UCSD-AML1 (cell line): ENCODE measurements at regions not wholly inside any gene's neighbourhood (a gene's known extent, or its start where the extent isn't known, plus 50 kb on each side); places are given as distances from the start of the nearest gene placed in this dataset.

ENCODE experiments used
- DNase-seq: peaks from one replicate; lab custom pipeline; 2025; ENCODE audit not compliant: unreplicated experiment; lab: John Stamatoyannopoulos, UW

DNA sequence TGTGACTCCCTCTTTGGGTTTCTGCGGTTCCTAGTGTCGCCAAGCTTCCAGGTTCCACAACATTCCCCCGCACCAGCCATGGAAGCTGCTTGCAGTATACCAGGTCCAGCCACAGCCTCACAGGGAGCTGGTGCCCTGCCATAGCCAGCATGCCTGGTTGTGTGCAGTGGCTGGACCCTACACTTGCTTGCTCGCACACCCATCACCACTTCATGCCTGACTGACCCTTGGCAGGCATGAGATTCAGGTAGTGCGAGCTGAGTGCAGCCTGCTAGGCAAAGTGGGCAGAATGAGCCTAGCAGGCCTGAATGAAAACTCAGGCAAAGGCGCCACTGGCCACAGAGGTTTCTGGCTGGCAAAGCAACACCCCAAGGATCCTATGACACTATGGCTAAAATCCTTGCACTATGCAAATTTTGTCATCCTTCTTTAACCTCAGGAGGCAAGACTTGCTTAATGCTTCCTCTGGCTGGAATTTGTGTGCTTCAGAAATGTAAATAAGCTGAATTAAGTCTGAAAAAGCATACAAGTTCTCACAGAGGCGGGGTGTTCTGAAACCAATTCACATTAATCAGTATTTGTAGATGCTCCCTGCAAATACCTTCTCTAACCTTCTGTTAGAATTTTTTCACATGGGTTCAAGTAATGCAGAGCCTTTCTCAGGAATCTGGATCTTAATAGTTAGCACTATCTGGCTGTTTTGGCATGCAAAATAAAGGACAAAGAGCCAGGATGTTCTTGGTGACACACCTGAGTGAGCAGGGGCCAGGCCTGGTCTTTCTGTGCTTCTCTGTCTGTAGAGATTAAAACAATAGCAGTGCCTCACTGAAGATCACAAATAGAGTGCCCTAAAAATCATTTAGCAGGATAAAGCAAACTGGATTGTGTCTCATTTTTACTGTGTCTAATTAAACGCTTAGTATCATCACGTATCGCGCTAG, 256.9 kb downstream of the GPATCH2 start:
- no peak for DNase-seq

DNA sequence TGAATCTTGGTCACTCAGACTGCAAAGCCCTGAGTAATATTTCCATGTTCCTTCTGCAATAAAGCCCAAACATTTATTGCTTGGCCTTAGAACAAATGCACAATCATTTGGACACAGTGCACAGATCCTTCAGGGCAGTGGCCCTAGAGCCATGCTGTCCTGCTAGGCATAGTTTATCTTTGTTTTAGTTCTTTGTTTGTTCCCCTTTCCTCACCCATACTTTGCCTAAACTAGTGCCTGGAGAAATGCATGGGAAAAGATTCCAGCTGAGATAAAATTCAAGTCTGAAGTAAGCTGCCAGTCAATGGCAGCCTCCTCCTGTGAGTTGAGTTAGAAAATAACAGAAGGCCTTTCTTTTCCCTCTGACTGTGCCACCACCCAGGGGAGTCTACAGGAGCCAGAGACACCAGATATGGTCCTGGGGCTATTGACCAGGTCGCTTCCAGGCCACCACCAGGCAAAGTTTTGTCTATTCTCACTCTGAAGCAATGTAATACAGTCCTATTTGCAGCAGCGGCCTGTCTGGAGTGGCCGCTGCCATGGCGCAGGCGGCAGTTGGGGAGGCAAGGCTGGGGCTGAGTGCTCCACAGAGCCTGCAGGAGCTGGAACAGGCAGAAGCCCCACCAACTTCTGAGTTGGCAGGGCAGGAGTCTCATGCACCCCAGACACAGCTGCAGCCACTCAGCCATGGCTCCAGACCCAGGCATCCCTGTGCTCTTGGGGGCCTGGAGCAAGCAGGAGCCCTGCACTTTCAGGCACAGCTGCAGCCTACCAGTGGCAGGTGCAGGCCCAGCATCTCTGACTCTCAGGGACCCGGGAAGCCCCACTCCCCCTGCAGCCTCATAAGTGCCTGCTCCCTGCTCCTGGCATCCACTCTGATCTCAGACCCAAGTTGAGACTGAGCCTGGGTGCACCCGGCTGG, 258.6 kb downstream of the GPATCH2 start:
- DNase-seq = no peak

DNA sequence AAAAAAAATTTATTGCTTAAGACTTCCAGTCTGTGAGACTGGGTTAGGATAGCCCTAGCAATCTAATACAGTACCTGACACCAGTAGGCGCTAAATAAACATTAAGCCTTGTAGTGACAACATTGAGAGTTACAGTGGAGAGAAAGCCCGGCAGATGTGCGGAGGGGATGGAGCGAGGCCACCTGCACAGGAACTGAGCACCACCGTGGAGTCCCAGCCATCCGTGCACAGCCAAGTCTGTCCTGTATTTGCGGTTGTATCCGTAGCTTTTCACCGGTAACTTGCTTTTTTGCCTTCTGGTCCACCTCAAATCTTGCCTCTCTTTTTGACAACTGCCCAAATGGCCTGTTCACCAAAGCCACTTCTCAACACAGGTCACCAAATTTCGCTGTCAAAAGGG, 260.1 kb downstream of the GPATCH2 start:
- no peak for DNase-seq

DNA sequence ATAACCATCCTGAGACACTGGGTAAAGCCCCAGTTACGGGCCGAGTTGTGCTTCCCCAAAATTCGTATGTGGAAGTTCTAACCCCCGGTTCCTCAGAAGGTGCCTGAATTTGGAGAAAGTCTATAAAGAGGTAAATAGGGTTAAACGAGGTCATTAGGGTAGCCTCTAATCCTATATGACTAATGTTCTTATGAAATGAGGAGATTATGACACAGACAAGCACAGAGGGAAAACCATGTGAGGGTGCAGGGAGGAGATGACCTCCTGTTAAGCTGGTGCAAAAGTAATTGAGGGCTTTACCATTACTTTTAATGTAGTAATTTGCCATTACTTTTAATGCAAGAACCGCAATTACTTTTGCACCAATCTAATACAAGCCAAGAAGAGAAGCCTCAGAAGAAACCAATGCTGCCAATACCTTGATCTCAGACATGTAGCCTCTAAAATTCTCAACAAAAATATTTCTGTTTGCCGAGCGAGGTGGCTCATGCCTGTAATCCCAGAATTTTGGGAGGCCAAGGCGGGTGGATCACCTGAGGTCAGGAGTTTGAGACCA, 260.8 kb downstream of the GPATCH2 start:
- no peak for DNase-seq

- DNase-seq = no peak
Measured at GRCh38 chr1:217369271-217369981, 261.5 kb downstream of the GPATCH2 start.

GRCh38 chr1:217364220-217364619, 266.7 kb downstream of the GPATCH2 start:
- no peak for DNase-seq

- no peak for DNase-seq
Measured at GRCh38 chr1:217363319-217363718, 267.6 kb downstream of the GPATCH2 start.

- no peak for DNase-seq
Measured at GRCh38 chr1:217360510-217360909, 270.4 kb downstream of the GPATCH2 start.

DNA sequence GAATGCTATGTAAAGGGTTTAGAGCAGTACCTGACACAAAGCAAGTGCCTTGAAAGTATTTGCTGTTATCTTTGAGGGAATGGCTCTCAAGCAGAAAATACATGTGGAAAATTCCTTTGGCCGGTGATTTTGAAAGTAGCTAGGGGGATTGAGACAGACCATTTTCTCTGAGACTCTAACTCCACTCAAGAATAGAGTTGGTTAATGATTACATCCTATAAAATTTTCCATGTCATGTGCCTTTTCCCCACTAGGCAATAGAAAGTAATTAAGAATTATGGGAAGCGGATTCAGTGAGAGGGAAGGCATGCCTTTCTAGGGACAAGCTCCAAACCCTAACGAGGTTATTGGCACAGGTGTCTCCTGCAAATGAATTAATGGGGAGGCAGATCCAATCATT, 276.0 kb downstream of the GPATCH2 start:
- DNase-seq = no peak

GRCh38 chr1:217348960-217349664, 281.8 kb downstream of the GPATCH2 start:
- no peak for DNase-seq

GRCh38 chr1:217344712-217345111, 286.2 kb downstream of the GPATCH2 start:
- no peak for DNase-seq

GRCh38 chr1:217343907-217344306, 287.0 kb downstream of the GPATCH2 start:
- no peak for DNase-seq

GRCh38 chr1:217342105-217342504, 288.8 kb downstream of the GPATCH2 start:
- no peak for DNase-seq

DNA sequence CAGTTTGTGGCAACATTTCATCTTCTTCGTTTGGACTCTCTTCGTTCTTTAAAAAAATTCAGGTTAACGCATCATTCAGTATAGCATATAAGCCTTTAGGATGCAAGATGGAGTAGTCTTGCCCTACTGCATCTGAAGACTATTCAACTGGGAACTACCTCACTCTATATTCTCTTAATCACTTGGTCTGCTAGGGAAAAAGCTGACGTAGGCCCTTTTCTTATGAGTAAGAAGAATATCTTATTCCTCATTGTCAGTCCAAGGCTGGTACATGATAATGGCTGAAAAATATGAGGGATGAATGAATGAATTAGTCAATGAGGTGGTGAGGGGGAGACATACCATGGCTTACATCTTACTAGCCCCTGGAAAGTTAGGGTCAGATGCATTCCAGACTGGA, 294.2 kb downstream of the GPATCH2 start:
- no peak for DNase-seq

GRCh38 chr1:217333939-217334338, 297.0 kb downstream of the GPATCH2 start:
- DNase-seq = peak; percentile 9

DNA sequence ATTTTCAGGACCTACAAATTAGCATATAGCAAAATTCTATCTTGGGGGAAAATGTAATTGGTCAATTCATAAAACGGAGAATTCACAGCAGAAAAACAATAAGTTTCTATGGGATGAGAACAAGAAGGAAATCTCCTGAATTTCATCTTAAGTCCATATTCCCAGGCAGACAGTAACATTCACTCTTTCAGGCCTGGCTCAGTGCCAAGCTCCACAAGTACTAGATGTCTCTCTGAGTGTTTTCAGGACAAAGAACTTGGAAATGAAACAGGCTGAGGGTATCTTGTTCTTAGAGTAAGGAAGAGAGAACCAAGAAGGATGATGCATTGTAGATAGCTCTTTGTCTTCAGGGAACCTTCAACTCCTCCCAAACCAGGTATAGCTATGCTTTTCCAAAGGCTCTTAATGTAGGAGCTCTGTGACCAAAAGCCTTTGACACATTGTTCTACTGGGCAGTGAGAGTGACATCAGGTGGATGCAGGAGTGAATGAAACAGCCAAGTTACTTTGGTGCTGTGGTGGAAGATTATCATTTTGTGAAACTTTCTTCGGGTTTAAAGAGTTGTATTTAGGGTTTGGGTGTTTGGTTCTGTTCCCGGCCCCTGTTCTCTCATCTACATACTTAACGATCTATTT, 298.3 kb downstream of the GPATCH2 start:
- DNase-seq = no peak

GRCh38 chr1:217331698-217332097, 299.2 kb downstream of the GPATCH2 start:
- DNase-seq = no peak

GRCh38 chr1:217327901-217328300, 303.0 kb downstream of the GPATCH2 start:
- no peak for DNase-seq

GRCh38 chr1:217322834-217323233, 308.1 kb downstream of the GPATCH2 start:
- no peak for DNase-seq

DNA sequence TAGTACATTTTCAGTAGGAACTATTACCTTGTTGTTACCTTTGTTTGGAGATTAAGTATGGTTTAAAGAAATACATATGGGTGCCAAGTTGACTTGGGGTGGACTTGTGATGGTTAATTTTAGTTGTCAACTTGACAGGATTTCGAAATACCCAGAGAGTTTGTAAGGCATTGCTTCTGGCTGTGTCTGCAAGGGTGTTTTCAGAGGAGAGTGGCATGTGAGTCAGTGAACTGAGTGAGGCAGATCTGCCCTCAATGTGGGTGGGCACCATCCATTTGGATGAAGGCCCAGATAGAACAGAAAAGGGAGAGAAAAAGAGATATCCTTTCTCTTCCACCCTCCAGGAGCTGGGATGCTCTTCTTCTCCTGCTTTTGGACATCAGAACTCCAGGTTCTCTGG, 315.5 kb downstream of the GPATCH2 start:
- DNase-seq = no peak
